WTC11 (cell line): ENCODE measurements at regions not wholly inside any gene's neighbourhood (a gene's known extent, or its start where the extent isn't known, plus 50 kb on each side); places are given as distances from the start of the nearest gene placed in this dataset.

Experiments used
- ATAC-seq: fragments of 200-7000 bp; cut with Tn5 transposase; 2 replicates; pipeline ENCODE4 v1.10.0; 2021; ENCODE audit warnings: mild to moderate bottlenecking, moderate library complexity
- CTCF ChIA-PET: fragments of 300-600 bp; sonication (Branson Sonifier 250); formaldehyde crosslinking; loops from one replicate; lab custom pipeline; 2021; ENCODE audit warnings: antibody characterized with exemption; lab: Charles Lee
- POLR2A ChIA-PET: fragments of 350-600 bp; sonication (Branson Sonifier 250); formaldehyde crosslinking; loops from one replicate; lab custom pipeline; 2021; ENCODE audit warnings: antibody characterized with exemption; lab: Charles Lee
- DNase-seq: peaks from one replicate; pipeline ENCODE4 v3.0.0; 2021; ENCODE audit warnings: low spot score
- H3K27ac Mint-ChIP-seq: 2 replicates; pipeline ENCODE4 v1.8.0; 2021; ENCODE audit warnings: mixed read lengths
- H3K27me3 Mint-ChIP-seq: 2 replicates; pipeline ENCODE4 v1.8.0; 2021; ENCODE audit warnings: low read depth, mild to moderate bottlenecking, moderate library complexity, mixed read lengths
- H3K36me3 Mint-ChIP-seq: 2 replicates; pipeline ENCODE4 v1.8.0; 2021; ENCODE audit warnings: mixed read lengths
- H3K4me1 Mint-ChIP-seq: 2 replicates; pipeline ENCODE4 v1.8.0; 2022; ENCODE audit warnings: mixed read lengths
- H3K4me3 Mint-ChIP-seq: 2 replicates; pipeline ENCODE4 v1.8.0; 2021; ENCODE audit warnings: mild to moderate bottlenecking, moderate library complexity, mixed read lengths
- H3K9me3 Mint-ChIP-seq: 2 replicates; pipeline ENCODE4 v1.8.0; 2021; ENCODE audit warnings: mixed read lengths
- CREM ChIP-seq: sonication (generic); formaldehyde crosslinking; IDR thresholded peaks from 2 replicates; pipeline ENCODE4 v1.8.1; 2022; ENCODE audit warnings: mild to moderate bottlenecking, missing genetic modification reagents, moderate library complexity
- ETV6 ChIP-seq: sonication (generic); formaldehyde crosslinking; IDR thresholded peaks from 2 replicates; pipeline ENCODE4 v1.8.1; 2022; ENCODE audit warnings: mild to moderate bottlenecking, missing genetic modification reagents
- GABPB1 ChIP-seq: sonication (generic); formaldehyde crosslinking; IDR thresholded peaks from 2 replicates; pipeline ENCODE4 v1.8.1; 2023; ENCODE audit warnings: mild to moderate bottlenecking, missing genetic modification reagents
- GTF2I ChIP-seq: fragments of 250-450 bp; sonication (Bioruptor Pico); conservative IDR thresholded peaks from 2 replicates; pipeline ENCODE4 v1.4.0; 2021; ENCODE audit warnings: mild to moderate bottlenecking
- HMGA2 ChIP-seq: fragments of 250-450 bp; sonication (Bioruptor Pico); IDR thresholded peaks from 2 replicates; pipeline ENCODE4 v1.4.0; 2021; ENCODE audit warnings: mild to moderate bottlenecking, moderate library complexity
- IRF2 ChIP-seq: sonication (generic); formaldehyde crosslinking; IDR thresholded peaks from 2 replicates; pipeline ENCODE4 v1.8.0; 2022; ENCODE audit warnings: low read depth, missing genetic modification reagents, borderline replicate concordance
- JAZF1 ChIP-seq: fragments of 250-450 bp; sonication (Bioruptor Pico); IDR thresholded peaks from 2 replicates; pipeline ENCODE4 v1.9.0; 2021; ENCODE audit warnings: moderate library complexity, mild to moderate bottlenecking, inconsistent platforms
- NFE2L1 ChIP-seq: sonication (generic); formaldehyde crosslinking; IDR thresholded peaks from 2 replicates; pipeline ENCODE4 v1.8.1; 2023; ENCODE audit warnings: missing genetic modification reagents
- SOX15 ChIP-seq: fragments of 250-450 bp; sonication (Bioruptor Pico); IDR thresholded peaks from 2 replicates; pipeline ENCODE4 v1.9.0; 2021; ENCODE audit warnings: mild to moderate bottlenecking
- SP1 ChIP-seq: sonication (generic); formaldehyde crosslinking; conservative IDR thresholded peaks from 2 replicates; pipeline ENCODE4 v1.8.1; 2022; ENCODE audit warnings: missing genetic modification reagents
- TCF7 ChIP-seq: sonication (generic); formaldehyde crosslinking; IDR thresholded peaks from 2 replicates; pipeline ENCODE4 v1.8.0; 2022; ENCODE audit warnings: mild to moderate bottlenecking, low read depth, missing genetic modification reagents, moderate library complexity
- ZNF138 ChIP-seq: sonication (generic); formaldehyde crosslinking; conservative IDR thresholded peaks from 2 replicates; pipeline ENCODE4 v1.8.1; 2022; ENCODE audit warnings: mild to moderate bottlenecking, moderate library complexity, missing genetic modification reagents
- TF ChIP-seq, protein P1 (sequence below): fragments of 250-450 bp; sonication (Bioruptor Pico); conservative IDR thresholded peaks from 2 replicates; pipeline ENCODE4 v1.9.0; 2021; ENCODE audit warnings: mild to moderate bottlenecking
- TF ChIP-seq, protein P2 (sequence below): sonication (generic); formaldehyde crosslinking; IDR thresholded peaks from 2 replicates; pipeline ENCODE4 v1.8.1; 2023; ENCODE audit warnings: mild to moderate bottlenecking, missing genetic modification reagents
- TF ChIP-seq, protein P3 (sequence below): fragments of 250-450 bp; sonication (Bioruptor Pico); IDR thresholded peaks from 2 replicates; pipeline ENCODE4 v2.1.2; 2022; ENCODE audit warnings: mild to moderate bottlenecking, moderate library complexity
- TF ChIP-seq, protein P4 (sequence below): sonication (generic); formaldehyde crosslinking; conservative IDR thresholded peaks from 2 replicates; pipeline ENCODE4 v1.8.1; 2023; ENCODE audit warnings: mild to moderate bottlenecking, low read depth, missing genetic modification reagents, moderate library complexity
- TF ChIP-seq, protein P5 (sequence below): sonication (generic); formaldehyde crosslinking; IDR thresholded peaks from 2 replicates; pipeline ENCODE4 v1.8.1; 2023; ENCODE audit warnings: mild to moderate bottlenecking, missing genetic modification reagents

DNA sequence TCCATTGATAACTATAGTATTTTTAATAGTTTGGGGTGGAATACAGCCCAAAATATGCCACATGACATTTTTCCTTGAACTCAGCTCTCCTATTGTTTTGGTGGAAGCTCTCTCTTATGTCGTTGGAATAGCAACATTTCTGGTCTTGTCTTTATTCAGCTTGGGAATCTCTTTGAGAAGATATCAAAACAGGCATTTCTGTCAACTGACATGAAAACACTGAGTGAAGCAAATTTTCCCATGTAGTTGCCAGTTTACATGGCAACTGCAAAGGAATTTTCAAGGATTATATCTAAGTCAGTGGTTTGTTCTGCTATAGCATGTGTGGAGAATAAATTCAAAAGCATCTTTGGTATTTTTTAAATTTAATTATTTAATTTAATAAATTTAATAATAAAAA, 863.5 kb upstream of the CDH8 start:
- TF ChIP-seq ETV6 (CRISPR knock-in tag), result no peak
- TF ChIP-seq HMGA2 (CRISPR knock-in tag), result no peak; the same call in none of the 2 replicates
- H3K27ac Mint-ChIP-seq, result no peak overlapping the region
- CTCF ChIA-PET, result no interaction called here

DNA sequence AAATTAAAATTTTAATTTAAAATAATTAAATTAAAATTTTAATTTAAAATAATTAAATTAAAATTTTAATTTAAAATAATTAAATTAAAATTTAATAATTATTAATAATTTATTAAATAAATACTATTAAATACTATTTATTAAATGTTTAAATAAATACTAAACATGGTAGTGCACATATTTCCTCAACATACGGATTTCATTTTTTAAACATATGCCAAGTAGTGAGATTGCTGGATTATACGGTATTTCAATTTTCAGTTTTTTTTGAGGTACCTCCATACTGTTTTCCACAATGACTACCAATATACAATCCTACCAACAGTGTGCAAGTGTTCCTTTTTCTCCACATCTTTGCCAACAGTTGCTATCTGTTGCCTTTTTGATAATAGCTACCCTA, 852.9 kb upstream of the CDH8 start:
- H3K27ac Mint-ChIP-seq, result no peak overlapping the region

More for the DNA sequence above, 863.5 kb upstream of the CDH8 start:
- Mint-ChIP-seq H3K27me3 (no peaks in the 10 kb centered on the region), H3K4me3 (no peak overlapping the region), H3K36me3 (no peaks in the 10 kb centered on the region), H3K4me1 (0 out of 2 replicates have a peak, but pooled peaks cover 3% of the 10 kb centered on the region), H3K9me3 (peaks cover 4% of the 10 kb centered on the region)
- POLR2A ChIA-PET, result no interaction called here
- no peak for DNase-seq
- ATAC-seq, result no peak

DNA sequence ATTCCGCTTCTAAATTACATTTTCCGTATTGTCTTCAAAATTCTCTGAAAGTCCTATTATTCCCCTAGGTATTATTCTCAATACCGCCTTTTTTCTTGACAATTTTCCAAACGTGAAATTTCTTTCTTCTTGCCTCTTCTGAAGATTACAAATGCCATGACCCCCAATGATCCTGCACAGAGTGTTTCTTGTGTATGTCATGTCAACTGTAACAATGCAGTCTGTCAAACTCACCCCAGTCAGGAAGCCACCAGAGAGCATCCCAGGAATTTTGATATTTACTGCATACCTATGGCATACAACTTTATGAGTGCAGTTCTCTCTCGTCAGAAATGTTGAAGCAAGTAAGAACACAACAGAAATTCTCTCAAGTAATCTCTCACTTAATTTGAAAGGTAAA, 847.3 kb upstream of the CDH8 start:
- no peak overlapping the region for H3K4me3 Mint-ChIP-seq
- no peak overlapping the region for H3K27ac Mint-ChIP-seq
- no peaks in the 10 kb centered on the region for H3K4me1 Mint-ChIP-seq
- no peaks in the 10 kb centered on the region for H3K36me3 Mint-ChIP-seq
- no peak for TF ChIP-seq GTF2I (CRISPR knock-in tag)
- TF ChIP-seq SP1 (CRISPR knock-in tag), result no peak
- no peak for TF ChIP-seq GABPB1
- no peak for TF ChIP-seq CREM (CRISPR knock-in tag)
- TF ChIP-seq SOX15, result no peak
- TF ChIP-seq, all 79 proteins: peak for 0
- DNase-seq (no peak), ATAC-seq (no peak)
- Mint-ChIP-seq H3K27me3 (no peaks in the 10 kb centered on the region), H3K9me3 (peaks cover 15% of the 10 kb centered on the region)
- ChIA-PET CTCF (no interaction called here), POLR2A (no interaction called here)

More for the DNA sequence above, 852.9 kb upstream of the CDH8 start:
- TF ChIP-seq, protein P1, sequence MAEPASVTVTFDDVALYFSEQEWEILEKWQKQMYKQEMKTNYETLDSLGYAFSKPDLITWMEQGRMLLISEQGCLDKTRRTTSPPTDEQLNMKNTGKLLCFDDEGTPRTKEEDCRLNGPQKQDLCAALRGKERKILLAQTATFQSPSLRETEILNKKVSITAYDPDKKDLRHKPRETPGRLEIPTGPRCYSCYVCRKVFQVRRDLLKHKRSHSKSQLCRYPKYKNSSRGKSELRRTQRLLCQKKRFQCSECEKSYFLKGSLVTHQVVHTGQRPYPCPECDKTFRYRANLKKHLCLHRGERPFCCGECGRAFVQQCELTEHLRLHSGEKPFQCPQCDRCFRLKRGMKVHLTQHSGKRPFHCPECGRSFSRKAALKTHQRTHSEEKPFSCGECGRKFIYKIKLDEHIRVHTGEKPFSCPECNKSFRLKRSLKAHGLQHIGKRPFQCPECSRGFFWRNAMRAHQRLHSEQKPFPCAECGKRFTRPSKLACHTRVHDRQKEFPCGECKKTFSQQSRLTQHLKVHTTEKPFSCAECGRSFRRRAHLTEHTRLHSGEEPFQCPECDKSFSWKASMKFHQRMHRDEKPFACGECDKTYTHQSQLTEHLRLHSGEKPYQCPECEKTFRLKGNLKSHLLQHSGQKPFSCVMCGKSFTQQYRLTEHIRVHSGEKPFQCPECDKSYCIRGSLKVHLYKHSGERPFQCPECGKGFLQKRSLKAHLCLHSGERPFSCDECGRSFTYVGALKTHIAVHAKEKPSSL (CRISPR knock-in tag), result no peak
- TF ChIP-seq HMGA2 (CRISPR knock-in tag), result peak; percentile 98
- no peaks in the 10 kb centered on the region for H3K36me3 Mint-ChIP-seq
- POLR2A ChIA-PET, result no interaction called here
- H3K4me3 Mint-ChIP-seq, result no peak overlapping the region
- peaks cover 32% of the 10 kb centered on the region for H3K9me3 Mint-ChIP-seq
- no peaks in the 10 kb centered on the region for H3K27me3 Mint-ChIP-seq
- no peaks in the 10 kb centered on the region for H3K4me1 Mint-ChIP-seq
- DNase-seq (no peak), ATAC-seq (no peak)
- CTCF ChIA-PET, result no interaction called here

DNA sequence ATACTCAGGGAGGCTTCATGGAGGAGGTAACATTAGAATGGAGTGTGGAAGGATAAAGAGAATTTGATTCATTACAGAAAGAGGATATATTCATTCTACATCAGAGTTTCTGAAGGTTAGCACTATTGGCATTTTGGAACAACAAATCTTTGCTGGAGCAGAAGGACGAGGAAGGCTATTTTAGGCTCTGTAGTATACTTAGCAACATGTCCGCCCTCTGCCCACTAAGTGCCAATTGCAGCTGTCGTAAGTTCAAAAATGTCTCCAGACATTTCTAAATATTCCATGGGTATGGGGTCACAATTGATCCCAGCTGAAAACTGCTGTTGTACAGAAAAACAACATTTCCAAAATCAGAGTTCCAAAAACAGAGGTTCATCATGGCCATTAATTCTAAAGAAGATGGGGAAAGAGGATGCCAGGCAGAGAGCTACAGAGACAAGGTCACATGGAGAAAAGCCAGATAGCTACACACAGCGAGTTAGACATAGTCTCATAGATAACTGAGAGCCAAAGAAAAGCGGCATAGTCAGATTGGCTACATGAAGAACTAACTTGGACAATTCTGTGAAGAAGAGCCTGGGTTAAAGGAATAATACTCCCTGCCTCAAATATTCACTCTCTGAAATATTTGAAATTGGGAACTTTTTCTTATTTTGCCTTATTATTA, 846.4 kb upstream of the CDH8 start:
- DNase-seq, result no peak
- no peaks in the 10 kb centered on the region for H3K4me1 Mint-ChIP-seq
- no peak overlapping the region for H3K4me3 Mint-ChIP-seq
- H3K36me3 Mint-ChIP-seq, result no peaks in the 10 kb centered on the region
- POLR2A ChIA-PET, result no interaction called here
- no peaks in the 10 kb centered on the region for H3K27me3 Mint-ChIP-seq
- H3K9me3 Mint-ChIP-seq, result peaks cover 18% of the 10 kb centered on the region
- no peak for ATAC-seq
- CTCF ChIA-PET, result no interaction called here
- H3K27ac Mint-ChIP-seq, result no peak overlapping the region
- TF ChIP-seq ZNF138 (no peak), IRF2 (CRISPR knock-in tag) (no peak), NFE2L1 (CRISPR knock-in tag) (no peak), JAZF1 (CRISPR knock-in tag) (no peak), TCF7 (CRISPR knock-in tag) (no peak)
- TF ChIP-seq, protein P2, sequence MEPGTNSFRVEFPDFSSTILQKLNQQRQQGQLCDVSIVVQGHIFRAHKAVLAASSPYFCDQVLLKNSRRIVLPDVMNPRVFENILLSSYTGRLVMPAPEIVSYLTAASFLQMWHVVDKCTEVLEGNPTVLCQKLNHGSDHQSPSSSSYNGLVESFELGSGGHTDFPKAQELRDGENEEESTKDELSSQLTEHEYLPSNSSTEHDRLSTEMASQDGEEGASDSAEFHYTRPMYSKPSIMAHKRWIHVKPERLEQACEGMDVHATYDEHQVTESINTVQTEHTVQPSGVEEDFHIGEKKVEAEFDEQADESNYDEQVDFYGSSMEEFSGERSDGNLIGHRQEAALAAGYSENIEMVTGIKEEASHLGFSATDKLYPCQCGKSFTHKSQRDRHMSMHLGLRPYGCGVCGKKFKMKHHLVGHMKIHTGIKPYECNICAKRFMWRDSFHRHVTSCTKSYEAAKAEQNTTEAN, result no peak
- TF ChIP-seq, protein P3, sequence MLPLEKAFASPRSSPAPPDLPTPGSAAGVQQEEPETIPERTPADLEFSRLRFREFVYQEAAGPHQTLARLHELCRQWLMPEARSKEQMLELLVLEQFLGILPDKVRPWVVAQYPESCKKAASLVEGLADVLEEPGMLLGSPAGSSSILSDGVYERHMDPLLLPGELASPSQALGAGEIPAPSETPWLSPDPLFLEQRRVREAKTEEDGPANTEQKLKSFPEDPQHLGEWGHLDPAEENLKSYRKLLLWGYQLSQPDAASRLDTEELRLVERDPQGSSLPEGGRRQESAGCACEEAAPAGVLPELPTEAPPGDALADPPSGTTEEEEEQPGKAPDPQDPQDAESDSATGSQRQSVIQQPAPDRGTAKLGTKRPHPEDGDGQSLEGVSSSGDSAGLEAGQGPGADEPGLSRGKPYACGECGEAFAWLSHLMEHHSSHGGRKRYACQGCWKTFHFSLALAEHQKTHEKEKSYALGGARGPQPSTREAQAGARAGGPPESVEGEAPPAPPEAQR (CRISPR knock-in tag), result no peak
- TF ChIP-seq, protein P4, sequence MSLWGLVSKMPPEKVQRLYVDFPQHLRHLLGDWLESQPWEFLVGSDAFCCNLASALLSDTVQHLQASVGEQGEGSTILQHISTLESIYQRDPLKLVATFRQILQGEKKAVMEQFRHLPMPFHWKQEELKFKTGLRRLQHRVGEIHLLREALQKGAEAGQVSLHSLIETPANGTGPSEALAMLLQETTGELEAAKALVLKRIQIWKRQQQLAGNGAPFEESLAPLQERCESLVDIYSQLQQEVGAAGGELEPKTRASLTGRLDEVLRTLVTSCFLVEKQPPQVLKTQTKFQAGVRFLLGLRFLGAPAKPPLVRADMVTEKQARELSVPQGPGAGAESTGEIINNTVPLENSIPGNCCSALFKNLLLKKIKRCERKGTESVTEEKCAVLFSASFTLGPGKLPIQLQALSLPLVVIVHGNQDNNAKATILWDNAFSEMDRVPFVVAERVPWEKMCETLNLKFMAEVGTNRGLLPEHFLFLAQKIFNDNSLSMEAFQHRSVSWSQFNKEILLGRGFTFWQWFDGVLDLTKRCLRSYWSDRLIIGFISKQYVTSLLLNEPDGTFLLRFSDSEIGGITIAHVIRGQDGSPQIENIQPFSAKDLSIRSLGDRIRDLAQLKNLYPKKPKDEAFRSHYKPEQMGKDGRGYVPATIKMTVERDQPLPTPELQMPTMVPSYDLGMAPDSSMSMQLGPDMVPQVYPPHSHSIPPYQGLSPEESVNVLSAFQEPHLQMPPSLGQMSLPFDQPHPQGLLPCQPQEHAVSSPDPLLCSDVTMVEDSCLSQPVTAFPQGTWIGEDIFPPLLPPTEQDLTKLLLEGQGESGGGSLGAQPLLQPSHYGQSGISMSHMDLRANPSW (CRISPR knock-in tag), result no peak
- TF ChIP-seq, protein P5, sequence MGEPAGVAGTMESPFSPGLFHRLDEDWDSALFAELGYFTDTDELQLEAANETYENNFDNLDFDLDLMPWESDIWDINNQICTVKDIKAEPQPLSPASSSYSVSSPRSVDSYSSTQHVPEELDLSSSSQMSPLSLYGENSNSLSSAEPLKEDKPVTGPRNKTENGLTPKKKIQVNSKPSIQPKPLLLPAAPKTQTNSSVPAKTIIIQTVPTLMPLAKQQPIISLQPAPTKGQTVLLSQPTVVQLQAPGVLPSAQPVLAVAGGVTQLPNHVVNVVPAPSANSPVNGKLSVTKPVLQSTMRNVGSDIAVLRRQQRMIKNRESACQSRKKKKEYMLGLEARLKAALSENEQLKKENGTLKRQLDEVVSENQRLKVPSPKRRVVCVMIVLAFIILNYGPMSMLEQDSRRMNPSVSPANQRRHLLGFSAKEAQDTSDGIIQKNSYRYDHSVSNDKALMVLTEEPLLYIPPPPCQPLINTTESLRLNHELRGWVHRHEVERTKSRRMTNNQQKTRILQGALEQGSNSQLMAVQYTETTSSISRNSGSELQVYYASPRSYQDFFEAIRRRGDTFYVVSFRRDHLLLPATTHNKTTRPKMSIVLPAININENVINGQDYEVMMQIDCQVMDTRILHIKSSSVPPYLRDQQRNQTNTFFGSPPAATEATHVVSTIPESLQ, result no peak
